ENCODE measurements at regions not wholly inside any gene's neighbourhood (a gene's known extent, or its start where the extent isn't known, plus 50 kb on each side); places are given as distances from the start of the nearest gene placed in this dataset.

DNA sequence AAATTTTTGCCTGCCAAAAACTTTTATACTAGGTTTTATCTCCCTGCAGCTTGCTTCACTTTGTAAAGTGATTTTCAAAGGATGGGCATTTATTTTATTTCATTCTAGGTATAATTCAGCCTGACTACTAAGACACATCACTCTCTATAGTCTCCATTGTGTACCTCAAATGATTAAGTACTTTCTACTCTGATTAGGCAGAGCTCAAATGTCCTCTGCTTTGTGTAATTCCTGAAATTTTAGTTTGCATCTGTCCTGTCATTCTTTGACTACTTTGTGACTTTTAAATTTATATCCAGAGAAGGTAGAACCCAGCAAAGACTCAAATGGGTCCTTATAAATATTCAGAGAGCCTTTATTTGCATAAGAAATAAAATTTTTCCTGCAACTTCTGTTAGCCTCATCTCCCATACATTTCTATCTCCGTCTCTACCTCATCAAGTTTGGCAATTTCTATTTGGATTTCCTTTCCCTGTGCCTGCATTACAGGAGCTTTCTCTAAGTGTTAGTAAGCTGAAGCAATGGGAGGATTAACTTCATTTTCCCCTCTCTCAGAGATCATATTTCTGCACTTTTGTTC, 1038.0 kb upstream of the ATXN8OS start:
- DNase-seq = no peak
- Histone ChIP-seq H3K9me3 (no peaks in the 10 kb centered on the region), H3K36me3 (no peaks in the 10 kb centered on the region), H3K27ac (no peak overlapping the region), H3K27me3 (no peaks in the 10 kb centered on the region), H3K4me3 (no peak overlapping the region), H3K4me1 (no peaks in the 10 kb centered on the region)
- WGBS, 2 donors (ENCODE audit: low coverage in 1 of 2) = 64 to 74% methylated on average over 1 of the region's 1 CpG
- intact Hi-C loops (cut with DNase I; ENCODE audit: low total_unique reads) = no loop called here
- in situ Hi-C loops (cut with MboI; ENCODE audit: low pct_ligation_motif_present in 1 of 4, low pct_unique_long_range_greater_than_20kb in 1 of 4, low sequenced_read_pairs in 3 of 4) = no loop called here
- TF ChIP-seq POLR2A (IDR thresholded peaks at IDR 0.05) = no peak
- no peak for TF ChIP-seq EP300 (IDR thresholded peaks at IDR 0.05; ENCODE audit: low read depth)
- TF ChIP-seq POLR2AphosphoS5 (IDR thresholded peaks at IDR 0.05) = no peak
- TF ChIP-seq, protein P1, sequence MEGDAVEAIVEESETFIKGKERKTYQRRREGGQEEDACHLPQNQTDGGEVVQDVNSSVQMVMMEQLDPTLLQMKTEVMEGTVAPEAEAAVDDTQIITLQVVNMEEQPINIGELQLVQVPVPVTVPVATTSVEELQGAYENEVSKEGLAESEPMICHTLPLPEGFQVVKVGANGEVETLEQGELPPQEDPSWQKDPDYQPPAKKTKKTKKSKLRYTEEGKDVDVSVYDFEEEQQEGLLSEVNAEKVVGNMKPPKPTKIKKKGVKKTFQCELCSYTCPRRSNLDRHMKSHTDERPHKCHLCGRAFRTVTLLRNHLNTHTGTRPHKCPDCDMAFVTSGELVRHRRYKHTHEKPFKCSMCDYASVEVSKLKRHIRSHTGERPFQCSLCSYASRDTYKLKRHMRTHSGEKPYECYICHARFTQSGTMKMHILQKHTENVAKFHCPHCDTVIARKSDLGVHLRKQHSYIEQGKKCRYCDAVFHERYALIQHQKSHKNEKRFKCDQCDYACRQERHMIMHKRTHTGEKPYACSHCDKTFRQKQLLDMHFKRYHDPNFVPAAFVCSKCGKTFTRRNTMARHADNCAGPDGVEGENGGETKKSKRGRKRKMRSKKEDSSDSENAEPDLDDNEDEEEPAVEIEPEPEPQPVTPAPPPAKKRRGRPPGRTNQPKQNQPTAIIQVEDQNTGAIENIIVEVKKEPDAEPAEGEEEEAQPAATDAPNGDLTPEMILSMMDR (IDR thresholded peaks at IDR 0.05) = no peak

- DNase-seq = no peak
- 55 to 59% methylated on average over 1 of the region's 1 CpG for WGBS, 2 donors (ENCODE audit: low coverage in 1 of 2)
- Histone ChIP-seq H3K4me3 (no peak overlapping the region), H3K27ac (no peak overlapping the region), H3K9me3 (no peaks in the 10 kb centered on the region), H3K4me1 (no peaks in the 10 kb centered on the region), H3K36me3 (no peaks in the 10 kb centered on the region), H3K27me3 (no peaks in the 10 kb centered on the region)
- TF ChIP-seq EP300 (IDR thresholded peaks at IDR 0.05; ENCODE audit: low read depth) (no peak), POLR2AphosphoS5 (IDR thresholded peaks at IDR 0.05) (no peak), POLR2A (IDR thresholded peaks at IDR 0.05) (no peak)
- TF ChIP-seq, protein P1 (IDR thresholded peaks at IDR 0.05) = no peak
- in situ Hi-C loops (cut with MboI; ENCODE audit: low pct_ligation_motif_present in 1 of 4, low pct_unique_long_range_greater_than_20kb in 1 of 4, low sequenced_read_pairs in 3 of 4) (no loop called here), intact Hi-C loops (cut with DNase I; ENCODE audit: low total_unique reads) (no loop called here)
These were observed 1056.9 kb upstream of the ATXN8OS start for GRCh38 chr13:69050696-69051095.

GRCh38 chr13:69044629-69045028, 1063.0 kb upstream of the ATXN8OS start:
- WGBS, 2 donors (ENCODE audit: low coverage in 1 of 2) = 77 to 88% methylated on average over 8 to 9 of the region's 9 CpGs
- Histone ChIP-seq H3K9me3 (no peaks in the 10 kb centered on the region), H3K27ac (no peak overlapping the region), H3K27me3 (no peaks in the 10 kb centered on the region), H3K4me3 (no peak overlapping the region), H3K36me3 (no peaks in the 10 kb centered on the region), H3K4me1 (no peaks in the 10 kb centered on the region)
- DNase-seq = no peak
- intact Hi-C loops (cut with DNase I; ENCODE audit: low total_unique reads) = no loop called here
- in situ Hi-C loops (cut with MboI; ENCODE audit: low pct_ligation_motif_present in 1 of 4, low pct_unique_long_range_greater_than_20kb in 1 of 4, low sequenced_read_pairs in 3 of 4) = no loop called here
- TF ChIP-seq, protein P1 (IDR thresholded peaks at IDR 0.05) = no peak
- TF ChIP-seq POLR2AphosphoS5 (IDR thresholded peaks at IDR 0.05) = no peak
- no peak for TF ChIP-seq EP300 (IDR thresholded peaks at IDR 0.05; ENCODE audit: low read depth)
- no peak for TF ChIP-seq POLR2A (IDR thresholded peaks at IDR 0.05)

DNA sequence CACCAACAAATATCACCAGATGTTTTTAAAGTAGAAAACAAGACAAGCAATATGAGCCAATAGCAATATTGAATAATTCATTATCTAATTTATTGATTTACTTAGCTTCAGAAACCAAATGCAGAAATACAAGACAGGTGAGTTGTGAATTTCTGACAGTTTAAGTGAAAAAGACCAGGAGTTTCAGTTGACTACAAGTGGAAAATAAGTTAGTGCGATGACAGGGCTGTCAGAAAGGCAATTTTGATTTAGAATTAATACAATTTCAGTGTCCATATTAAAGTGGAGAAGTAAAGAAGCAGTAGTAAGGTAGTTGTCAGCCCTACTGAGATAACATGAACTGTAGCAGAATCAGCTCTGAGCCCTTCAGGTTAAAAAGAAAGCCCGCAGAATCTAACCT, 1066.7 kb upstream of the ATXN8OS start:
- Histone ChIP-seq H3K27me3 (no peaks in the 10 kb centered on the region), H3K4me3 (no peak overlapping the region), H3K4me1 (no peaks in the 10 kb centered on the region), H3K36me3 (no peaks in the 10 kb centered on the region), H3K27ac (no peak overlapping the region), H3K9me3 (no peaks in the 10 kb centered on the region)
- TF ChIP-seq, protein P1 (IDR thresholded peaks at IDR 0.05) = no peak
- no peak for TF ChIP-seq POLR2A (IDR thresholded peaks at IDR 0.05)
- no peak for TF ChIP-seq POLR2AphosphoS5 (IDR thresholded peaks at IDR 0.05)
- no peak for TF ChIP-seq EP300 (IDR thresholded peaks at IDR 0.05; ENCODE audit: low read depth)
- no peak for DNase-seq
- WGBS, 2 donors (ENCODE audit: low coverage in 1 of 2) = 73 to 84% methylated on average over 2 of the region's 2 CpGs
- in situ Hi-C loops (cut with MboI; ENCODE audit: low pct_ligation_motif_present in 1 of 4, low pct_unique_long_range_greater_than_20kb in 1 of 4, low sequenced_read_pairs in 3 of 4) = no loop called here
- intact Hi-C loops (cut with DNase I; ENCODE audit: low total_unique reads) = no loop called here

Measured in transverse colon (tissue), 4 donors.